ENCODE measurements at regions not wholly inside any gene's neighbourhood (a gene's known extent, or its start where the extent isn't known, plus 50 kb on each side); places are given as distances from the start of the nearest gene placed in this dataset.

DNA sequence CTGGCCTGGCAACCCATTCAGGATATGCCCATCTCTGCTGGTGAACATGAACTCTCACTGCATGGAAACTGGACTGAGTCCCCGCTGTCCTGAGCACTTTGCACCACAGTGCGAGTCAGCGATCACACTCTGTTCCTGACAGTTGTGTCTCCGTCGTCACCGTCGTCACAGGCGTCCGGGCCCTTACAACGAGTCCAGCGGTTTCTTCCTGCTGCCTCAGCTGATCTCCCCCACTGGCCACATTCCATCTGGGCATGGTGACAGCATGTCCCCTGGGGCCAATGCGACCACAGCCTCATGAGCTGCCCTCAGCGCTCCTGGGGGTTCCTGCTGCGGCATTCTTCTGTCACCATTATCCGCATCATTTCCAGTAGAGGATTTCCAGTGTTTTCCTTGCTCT, 76.8 kb upstream of the KLF6 start:
- no peaks in the 10 kb centered on the region for H3K27me3 ChIP-seq (ENCODE audit: low read depth)
- H3K9me3 ChIP-seq = no peaks in the 10 kb centered on the region
- peak; percentile 48 for DNase-seq
- peaks cover 5% of the 10 kb centered on the region for H3K4me1 ChIP-seq
- no peak overlapping the region for H3K4me3 ChIP-seq
- ATAC-seq = peak in 1 of 2 donors; percentile 11
- TF ChIP-seq, protein P1, sequence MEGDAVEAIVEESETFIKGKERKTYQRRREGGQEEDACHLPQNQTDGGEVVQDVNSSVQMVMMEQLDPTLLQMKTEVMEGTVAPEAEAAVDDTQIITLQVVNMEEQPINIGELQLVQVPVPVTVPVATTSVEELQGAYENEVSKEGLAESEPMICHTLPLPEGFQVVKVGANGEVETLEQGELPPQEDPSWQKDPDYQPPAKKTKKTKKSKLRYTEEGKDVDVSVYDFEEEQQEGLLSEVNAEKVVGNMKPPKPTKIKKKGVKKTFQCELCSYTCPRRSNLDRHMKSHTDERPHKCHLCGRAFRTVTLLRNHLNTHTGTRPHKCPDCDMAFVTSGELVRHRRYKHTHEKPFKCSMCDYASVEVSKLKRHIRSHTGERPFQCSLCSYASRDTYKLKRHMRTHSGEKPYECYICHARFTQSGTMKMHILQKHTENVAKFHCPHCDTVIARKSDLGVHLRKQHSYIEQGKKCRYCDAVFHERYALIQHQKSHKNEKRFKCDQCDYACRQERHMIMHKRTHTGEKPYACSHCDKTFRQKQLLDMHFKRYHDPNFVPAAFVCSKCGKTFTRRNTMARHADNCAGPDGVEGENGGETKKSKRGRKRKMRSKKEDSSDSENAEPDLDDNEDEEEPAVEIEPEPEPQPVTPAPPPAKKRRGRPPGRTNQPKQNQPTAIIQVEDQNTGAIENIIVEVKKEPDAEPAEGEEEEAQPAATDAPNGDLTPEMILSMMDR (IDR thresholded peaks at IDR 0.05) = no peak
- H3K36me3 ChIP-seq = no peaks in the 10 kb centered on the region
- intact Hi-C loops (cut with DNase I) = no loop called here
- peak overlapping the region; percentile 62 for H3K27ac ChIP-seq

DNA sequence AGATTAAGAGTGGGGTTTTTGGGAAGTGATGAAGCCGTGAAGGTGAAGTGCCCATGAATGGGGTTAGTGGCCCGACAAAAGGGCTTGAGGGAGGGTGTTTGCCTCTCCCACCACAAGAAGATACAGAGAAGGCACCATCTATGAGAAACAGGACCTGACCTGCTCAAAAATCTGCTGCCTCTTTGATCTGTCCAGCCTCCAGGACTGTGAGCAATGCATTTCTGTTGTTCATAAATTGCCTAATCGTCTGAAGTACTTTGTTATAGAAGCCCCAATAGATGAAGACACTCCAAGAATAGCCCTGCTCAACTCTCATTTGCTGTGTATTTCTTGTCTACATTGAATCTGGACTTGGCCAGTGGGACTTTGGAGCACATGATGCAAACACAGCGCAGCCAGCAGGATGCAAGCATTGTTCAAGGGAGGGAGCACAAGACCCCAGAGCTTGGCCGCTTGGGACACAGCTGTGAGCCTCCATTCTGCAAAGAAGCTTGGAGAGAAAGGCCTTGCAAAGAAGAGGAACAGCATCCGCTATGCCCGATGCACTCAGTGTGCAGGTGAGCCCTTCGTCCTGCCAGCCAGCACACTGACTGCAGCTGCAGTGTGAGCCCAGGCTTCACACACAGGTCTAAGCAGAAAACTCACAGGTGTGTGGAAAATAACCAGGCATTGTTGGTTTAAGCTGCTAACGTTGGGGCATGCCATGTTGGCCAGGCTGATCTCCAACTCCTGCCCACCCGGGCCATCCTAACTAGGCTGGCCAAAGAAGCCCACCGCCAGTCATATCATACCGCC, 73.2 kb upstream of the KLF6 start:
- H3K9me3 ChIP-seq = no peaks in the 10 kb centered on the region
- H3K27ac ChIP-seq = no peak overlapping the region
- intact Hi-C loops (cut with DNase I) = no loop called here
- ATAC-seq (no peak), DNase-seq (no peak)
- no peak overlapping the region for H3K4me3 ChIP-seq
- H3K36me3 ChIP-seq = no peaks in the 10 kb centered on the region
- TF ChIP-seq, protein P1 (IDR thresholded peaks at IDR 0.05) = no peak
- peaks cover 17% of the 10 kb centered on the region for H3K4me1 ChIP-seq
- H3K27me3 ChIP-seq (ENCODE audit: low read depth) = no peaks in the 10 kb centered on the region

DNA sequence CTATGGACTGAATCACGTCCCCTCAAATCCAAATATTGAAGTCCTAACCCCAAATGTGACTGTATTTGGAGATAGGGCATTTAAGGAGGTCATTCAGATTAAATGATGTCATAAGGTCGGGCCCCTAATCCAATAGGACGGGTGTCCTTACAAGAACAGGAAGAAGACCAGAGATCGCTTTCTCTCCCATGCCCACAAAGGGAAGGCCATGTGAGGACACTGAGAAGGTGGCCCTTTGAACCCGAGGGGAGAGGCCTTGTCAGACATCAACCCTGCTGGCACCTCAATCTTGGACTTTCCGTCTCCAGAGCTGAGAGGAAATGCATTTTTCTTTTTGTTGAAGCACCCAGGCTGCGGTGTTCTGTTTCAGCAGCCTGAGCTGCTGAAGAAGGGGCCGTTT, 72.3 kb upstream of the KLF6 start:
- Histone ChIP-seq H3K27me3 (ENCODE audit: low read depth) (no peaks in the 10 kb centered on the region), H3K27ac (no peak overlapping the region), H3K9me3 (no peaks in the 10 kb centered on the region), H3K36me3 (no peaks in the 10 kb centered on the region), H3K4me3 (no peak overlapping the region), H3K4me1 (peaks cover 27% of the 10 kb centered on the region)
- TF ChIP-seq, protein P1 (IDR thresholded peaks at IDR 0.05) = no peak
- ATAC-seq = no peak
- DNase-seq = no peak
- intact Hi-C loops (cut with DNase I) = no loop called here

DNA sequence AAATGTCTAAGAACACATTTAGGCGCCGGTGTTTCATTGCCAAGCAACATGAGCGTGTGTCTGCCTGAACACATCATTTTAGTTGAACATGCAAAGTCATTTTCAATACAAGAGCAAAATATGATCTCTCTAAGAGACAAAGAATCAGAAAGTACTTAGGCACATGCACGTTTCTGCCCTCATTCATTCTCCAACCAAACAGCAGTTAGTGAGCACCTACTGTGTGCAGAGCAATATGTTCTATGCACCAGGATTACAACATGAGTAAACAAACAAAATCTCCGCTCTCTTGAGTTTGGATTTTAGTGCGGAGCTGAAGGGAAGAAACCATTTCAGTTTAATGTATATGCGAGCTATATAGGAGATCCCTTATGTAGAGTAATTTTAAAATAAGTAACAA, 71.6 kb upstream of the KLF6 start:
- TF ChIP-seq, protein P1 (IDR thresholded peaks at IDR 0.05) = no peak
- H3K4me3 ChIP-seq = no peak overlapping the region
- H3K27ac ChIP-seq = no peak overlapping the region
- H3K36me3 ChIP-seq = no peaks in the 10 kb centered on the region
- no peaks in the 10 kb centered on the region for H3K9me3 ChIP-seq
- H3K4me1 ChIP-seq = peaks cover 34% of the 10 kb centered on the region
- H3K27me3 ChIP-seq (ENCODE audit: low read depth) = no peaks in the 10 kb centered on the region
- no peak for ATAC-seq
- DNase-seq = no peak
- intact Hi-C loops (cut with DNase I) = no loop called here

DNA sequence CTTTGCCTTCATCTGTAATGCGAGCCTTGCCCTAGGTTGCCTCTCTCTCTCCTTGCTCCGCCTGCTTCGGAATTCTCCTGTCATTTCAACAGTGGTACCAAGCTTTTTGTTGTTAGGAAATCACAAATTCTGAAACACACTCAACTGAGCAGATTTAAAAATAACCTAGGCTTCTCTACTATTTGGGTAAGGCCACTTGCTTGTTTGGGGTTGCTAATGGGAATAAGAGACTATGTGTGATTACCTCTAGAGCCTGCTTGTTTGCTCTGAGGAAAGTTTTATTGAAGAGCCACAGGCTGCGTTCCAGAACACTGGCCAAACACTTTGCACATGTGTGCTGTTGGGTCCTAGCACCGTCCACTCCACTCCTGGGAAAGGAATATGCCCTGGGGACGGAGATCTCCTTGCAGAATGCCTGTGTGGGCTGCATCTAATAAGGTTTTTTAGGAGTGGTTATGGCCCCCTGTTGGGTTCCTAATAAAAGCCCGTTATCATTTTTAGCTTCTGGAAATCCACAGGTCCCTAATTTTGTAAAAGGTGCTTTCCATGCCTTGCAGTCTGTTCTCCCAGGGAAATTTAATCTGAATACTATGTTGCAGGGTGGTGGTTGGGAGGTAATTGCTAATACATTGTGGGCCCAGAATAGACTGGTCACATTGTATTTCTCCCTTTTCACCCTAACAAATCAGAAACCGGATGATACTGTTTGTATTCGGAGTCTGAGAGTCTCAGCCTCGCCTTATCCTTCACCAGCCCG, 68.7 kb upstream of the KLF6 start:
- Histone ChIP-seq H3K27ac (peak overlapping the region; percentile 84), H3K36me3 (no peaks in the 10 kb centered on the region), H3K9me3 (no peaks in the 10 kb centered on the region), H3K4me3 (no peak overlapping the region), H3K27me3 (ENCODE audit: low read depth) (no peaks in the 10 kb centered on the region), H3K4me1 (peaks cover 36% of the 10 kb centered on the region)
- ATAC-seq = peak; percentile 74 to 75
- peak; percentile 63 for DNase-seq
- TF ChIP-seq, protein P1 (IDR thresholded peaks at IDR 0.05) = no peak
- intact Hi-C loops (cut with DNase I) = no loop called here

Measured in lower lobe of right lung (tissue), 2 donors.